ENCODE measurements at regions not wholly inside any gene's neighbourhood (a gene's known extent, or its start where the extent isn't known, plus 50 kb on each side); places are given as distances from the start of the nearest gene placed in this dataset.
A peak's percentile ranks its signal among the peaks of the same experiment; 100 is the strongest.

DNA sequence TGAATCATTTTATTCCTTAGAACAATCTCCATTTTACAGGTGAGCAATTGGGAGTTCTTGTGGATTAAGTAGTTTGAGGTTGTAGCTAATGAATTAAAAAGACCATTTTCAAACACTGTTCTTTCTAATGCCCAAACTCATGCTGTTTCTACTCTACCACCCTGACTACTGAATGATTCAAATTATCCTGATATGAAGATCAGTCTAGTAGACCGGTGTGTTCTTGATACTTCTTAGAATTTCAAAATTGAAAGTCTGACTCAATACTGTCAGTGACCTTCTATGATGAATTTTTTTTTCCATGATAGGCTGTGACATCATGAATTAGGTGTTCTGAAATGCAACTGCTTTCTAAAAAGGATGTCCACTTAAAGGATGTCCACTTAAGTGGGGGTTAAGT lies 515.5 kb downstream of the DMAC1 start:
- ATAC-seq (no peak), FAIRE-seq (no peak), DNase-seq (ENCODE audit: low spot score) (no peak)
- in situ Hi-C loops (cut with HindIII; ENCODE audit: extremely low pct_ligation_motif_present, low pct_unique_long_range_greater_than_20kb) (no loop called here), intact Hi-C loops (cut with micrococcal nuclease; ENCODE audit: unreplicated experiment) (no loop called here)
- Histone ChIP-seq H3K4me2 (ENCODE audit: low read depth, low read length) (no peak overlapping the region), H3K9ac (ENCODE audit: insufficient read depth, low read depth, low read length) (no peak overlapping the region), H3K27me3 (ENCODE audit: control insufficient read depth in 1 of 2, insufficient read depth in 2 of 2, low read length in 2 of 2) (no peaks in the 10 kb centered on the region), H3K4me3 (replicated peaks in 1 of 3; ENCODE audit: insufficient read depth in 1 of 3, low read depth in 2 of 3, low read length in 3 of 3) (no peak overlapping the region), H3K36me3 (replicated peaks in 1 of 2; ENCODE audit: control insufficient read depth in 1 of 2, insufficient read depth in 2 of 2, low read length in 2 of 2) (no peaks in the 10 kb centered on the region), H2AFZ (ENCODE audit: low read length) (no peak overlapping the region), H3K4me1 (ENCODE audit: insufficient read depth, low read length) (no peaks in the 10 kb centered on the region), H3K27ac (ENCODE audit: extremely low read length, insufficient read depth, low read length) (no peak overlapping the region), H4K20me1 (ENCODE audit: insufficient read depth, low read length) (no peaks in the 10 kb centered on the region), H3K79me2 (ENCODE audit: insufficient read depth, low read length) (no peaks in the 10 kb centered on the region), H3K9me3 (ENCODE audit: low read length) (no peaks in the 10 kb centered on the region)
- POLR2A ChIA-PET = no interaction called here
- WGBS (ENCODE audit: low lambda C conversion rate) = 0% methylated on average over 1 of the region's 1 CpG
- CTCF ChIA-PET (ENCODE audit: low intra/inter-chr PET ratio, low total read pairs) = no interaction called here
- TF ChIP-seq NFIC (IDR thresholded peaks at IDR 0.05; ENCODE audit: low read length) (no peak), CREB1 (IDR thresholded peaks at IDR 0.05) (0 out of 2 replicates have a peak, but pooled peaks have one; percentile 15), CREB1 (CRISPR knock-in tag; IDR thresholded peaks at IDR 0.05) (no peak)
- BruUV-seq (replicated peaks) = no TSS peak

DNA sequence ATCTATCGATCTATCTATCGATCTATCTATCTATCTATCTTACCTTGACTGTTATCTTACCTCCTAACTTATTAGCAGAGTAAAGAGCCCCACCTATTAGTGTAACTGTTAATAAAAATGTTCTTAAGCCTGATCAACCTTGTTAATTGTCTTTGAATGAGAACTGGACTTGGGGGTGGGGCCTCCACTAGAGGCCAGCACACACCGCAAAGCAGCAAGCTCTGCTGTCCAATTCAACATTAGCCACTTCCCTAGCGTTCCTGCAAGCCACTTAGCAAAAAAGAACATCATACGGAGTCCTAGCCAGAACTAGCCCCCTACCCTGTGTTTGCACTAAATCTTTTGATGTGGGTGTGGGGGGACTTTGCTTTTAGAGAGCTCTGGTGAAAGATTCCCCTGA lies 515.8 kb downstream of the KDM4C start:
- DNase-seq (ENCODE audit: low spot score) (no peak), ATAC-seq (peak; percentile 73), FAIRE-seq (no peak)
- no peak overlapping the region for H3K9ac ChIP-seq (ENCODE audit: insufficient read depth, low read depth, low read length)
- WGBS (ENCODE audit: low lambda C conversion rate) = 3% methylated on average over 5 of the region's 5 CpGs
- intact Hi-C loops (cut with micrococcal nuclease; ENCODE audit: unreplicated experiment) = loop anchor here (1.0 to 5.0 kb wide), 2 partner anchors 263 to 384 kb away; no protein-coding TSS in a partner anchor
- no peak overlapping the region for H3K4me3 ChIP-seq (replicated peaks in 1 of 3; ENCODE audit: insufficient read depth in 1 of 3, low read depth in 2 of 3, low read length in 3 of 3)
- no TSS peak for BruUV-seq (replicated peaks)
- H3K27me3 ChIP-seq (ENCODE audit: control insufficient read depth in 1 of 2, insufficient read depth in 2 of 2, low read length in 2 of 2) = peaks cover 0 to 6% of the 10 kb centered on the region in 2 experiments; a peak in 2 of 5 replicates
- no peak overlapping the region for H2AFZ ChIP-seq (ENCODE audit: low read length)
- ChIA-PET CTCF (ENCODE audit: low intra/inter-chr PET ratio, low total read pairs) (no interaction called here), POLR2A (no interaction called here)
- TF ChIP-seq STAG1 (CRISPR knock-in tag; IDR thresholded peaks at IDR 0.05) (peak; percentile 69), ZNF570 (CRISPR knock-in tag; IDR thresholded peaks at IDR 0.05; ENCODE audit: borderline replicate concordance) (no peak), MTF1 (CRISPR knock-in tag; IDR thresholded peaks at IDR 0.05) (no peak), PRMT3 (CRISPR knock-in tag; IDR thresholded peaks at IDR 0.05; ENCODE audit: borderline replicate concordance, low read depth) (no peak), SMC3 (IDR thresholded peaks at IDR 0.05; ENCODE audit: low read length) (peak; percentile 12; the same call in 1 of the 2 replicates)
- TF ChIP-seq, protein P1, sequence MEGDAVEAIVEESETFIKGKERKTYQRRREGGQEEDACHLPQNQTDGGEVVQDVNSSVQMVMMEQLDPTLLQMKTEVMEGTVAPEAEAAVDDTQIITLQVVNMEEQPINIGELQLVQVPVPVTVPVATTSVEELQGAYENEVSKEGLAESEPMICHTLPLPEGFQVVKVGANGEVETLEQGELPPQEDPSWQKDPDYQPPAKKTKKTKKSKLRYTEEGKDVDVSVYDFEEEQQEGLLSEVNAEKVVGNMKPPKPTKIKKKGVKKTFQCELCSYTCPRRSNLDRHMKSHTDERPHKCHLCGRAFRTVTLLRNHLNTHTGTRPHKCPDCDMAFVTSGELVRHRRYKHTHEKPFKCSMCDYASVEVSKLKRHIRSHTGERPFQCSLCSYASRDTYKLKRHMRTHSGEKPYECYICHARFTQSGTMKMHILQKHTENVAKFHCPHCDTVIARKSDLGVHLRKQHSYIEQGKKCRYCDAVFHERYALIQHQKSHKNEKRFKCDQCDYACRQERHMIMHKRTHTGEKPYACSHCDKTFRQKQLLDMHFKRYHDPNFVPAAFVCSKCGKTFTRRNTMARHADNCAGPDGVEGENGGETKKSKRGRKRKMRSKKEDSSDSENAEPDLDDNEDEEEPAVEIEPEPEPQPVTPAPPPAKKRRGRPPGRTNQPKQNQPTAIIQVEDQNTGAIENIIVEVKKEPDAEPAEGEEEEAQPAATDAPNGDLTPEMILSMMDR (CRISPR knock-in tag; IDR thresholded peaks at IDR 0.05) = peak; percentile 51
- no peak overlapping the region for H3K27ac ChIP-seq (ENCODE audit: extremely low read length, insufficient read depth, low read length)
- H3K79me2 ChIP-seq (ENCODE audit: insufficient read depth, low read length) = no peaks in the 10 kb centered on the region
- no peaks in the 10 kb centered on the region for H3K9me3 ChIP-seq (ENCODE audit: low read length)
- H4K20me1 ChIP-seq (ENCODE audit: insufficient read depth, low read length) = no peaks in the 10 kb centered on the region
- H3K4me1 ChIP-seq (ENCODE audit: insufficient read depth, low read length) = no peaks in the 10 kb centered on the region
- in situ Hi-C loops (cut with HindIII; ENCODE audit: extremely low pct_ligation_motif_present, low pct_unique_long_range_greater_than_20kb) = loop anchor here (25.0 kb wide), 1 partner anchor 239 kb away; no protein-coding TSS in a partner anchor
- no peak overlapping the region for H3K4me2 ChIP-seq (ENCODE audit: low read depth, low read length)
- H3K36me3 ChIP-seq (replicated peaks in 1 of 2; ENCODE audit: control insufficient read depth in 1 of 2, insufficient read depth in 2 of 2, low read length in 2 of 2) = no peaks in the 10 kb centered on the region

Measured in HepG2 (cell line).